Left ventricle myocardium inferior (tissue), 1 donor: ENCODE measurements at regions not wholly inside any gene's neighbourhood (a gene's known extent, or its start where the extent isn't known, plus 50 kb on each side); places are given as distances from the start of the nearest gene placed in this dataset.
"Not testable (repeated sequence)": the region's sequence is repeated elsewhere in the genome, so short reads cannot be mapped to it uniquely, and the experiment has no call there.

Experiments used
- DNase-seq: peaks from one replicate; pipeline ENCODE4 v3.0.0-alpha.2; 2020
- H3K27ac ChIP-seq: fragments of 200-600 bp; replicated peaks from 2 replicates; pipeline ENCODE4 v1.8.0; 2021
- H3K27me3 ChIP-seq: fragments of 200-600 bp; 2 replicates; pipeline ENCODE4 v1.8.0; 2021; ENCODE audit warnings: low read depth
- H3K36me3 ChIP-seq: fragments of 200-600 bp; 2 replicates; pipeline ENCODE4 v1.8.0; 2021
- H3K4me1 ChIP-seq: fragments of 200-600 bp; 2 replicates; pipeline ENCODE4 v1.8.0; 2021
- H3K4me3 ChIP-seq: fragments of 200-600 bp; 2 replicates; pipeline ENCODE4 v1.8.0; 2021; ENCODE audit warnings: mild to moderate bottlenecking, moderate library complexity
- H3K9me3 ChIP-seq: fragments of 200-600 bp; replicated peaks from 2 replicates; pipeline ENCODE4 v1.8.0; 2021
- CTCF ChIP-seq: fragments of 200-600 bp; IDR thresholded peaks from 2 replicates; pipeline ENCODE4 v1.8.0; 2021; ENCODE audit warnings: antibody characterized with exemption, mild to moderate bottlenecking, borderline replicate concordance
- intact Hi-C: fragments of 100-400 bp; cut with micrococcal nuclease; formaldehyde crosslinking; loops from one replicate; pipeline ENCODE4 v1.11.0; 2022
- donor health status: DM: no; HTN: yes; CAD: no; lungs with severe emphysema.

GRCh38 chr5:2864515-2865105 is 113.1 kb upstream of the IRX2 start:
- Histone ChIP-seq H3K27me3 (peaks cover 60% of the 10 kb centered on the region), H3K27ac (no peak overlapping the region), H3K4me1 (no peaks in the 10 kb centered on the region), H3K9me3 (no peaks in the 10 kb centered on the region), H3K4me3 (no peak overlapping the region), H3K36me3 (no peaks in the 10 kb centered on the region)
- intact Hi-C loops = no loop called here
- no peak for TF ChIP-seq CTCF
- DNase-seq = no peak

DNA sequence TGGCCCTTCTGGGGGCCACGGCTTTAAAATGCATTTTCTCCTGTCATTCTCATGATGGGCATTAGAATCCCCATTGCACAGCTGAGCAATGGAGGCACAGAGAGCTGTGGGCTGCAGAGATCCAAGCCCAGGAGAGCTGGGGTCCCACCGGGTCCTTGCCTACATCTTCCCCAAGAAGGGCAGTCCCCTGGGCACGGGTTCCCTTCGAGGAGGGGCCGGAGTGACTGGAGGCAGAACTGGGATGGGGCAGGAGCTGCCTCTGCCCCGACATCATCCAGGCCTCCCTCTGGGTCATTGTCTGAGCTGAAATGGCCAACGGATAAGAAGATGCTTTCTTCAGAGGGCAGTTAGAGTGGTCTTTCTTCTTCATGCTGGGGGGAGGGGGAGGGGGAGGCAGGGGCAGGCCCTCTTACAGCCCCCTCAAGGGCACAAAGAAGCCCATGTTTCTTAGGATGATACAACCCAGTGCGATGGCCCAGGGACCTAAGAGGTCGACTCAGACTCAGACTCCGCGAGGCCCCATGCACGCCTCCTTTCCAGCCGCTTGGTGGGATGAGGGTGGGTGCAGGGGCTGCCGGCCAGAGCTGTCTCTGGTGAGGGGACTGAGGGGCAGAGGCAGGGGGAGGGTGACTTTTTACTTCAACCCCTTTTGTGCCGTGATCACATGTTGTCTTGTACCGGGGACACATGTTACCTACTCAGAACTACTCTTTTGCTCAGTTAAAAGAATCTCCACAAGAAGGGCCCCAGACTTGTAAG is 112.4 kb upstream of the IRX2 start:
- no peak overlapping the region for H3K4me3 ChIP-seq
- DNase-seq = no peak
- no peak overlapping the region for H3K27ac ChIP-seq
- peaks cover 54% of the 10 kb centered on the region for H3K27me3 ChIP-seq
- H3K4me1 ChIP-seq = no peaks in the 10 kb centered on the region
- no peaks in the 10 kb centered on the region for H3K9me3 ChIP-seq
- no peaks in the 10 kb centered on the region for H3K36me3 ChIP-seq
- intact Hi-C loops = no loop called here
- no peak for TF ChIP-seq CTCF

DNA sequence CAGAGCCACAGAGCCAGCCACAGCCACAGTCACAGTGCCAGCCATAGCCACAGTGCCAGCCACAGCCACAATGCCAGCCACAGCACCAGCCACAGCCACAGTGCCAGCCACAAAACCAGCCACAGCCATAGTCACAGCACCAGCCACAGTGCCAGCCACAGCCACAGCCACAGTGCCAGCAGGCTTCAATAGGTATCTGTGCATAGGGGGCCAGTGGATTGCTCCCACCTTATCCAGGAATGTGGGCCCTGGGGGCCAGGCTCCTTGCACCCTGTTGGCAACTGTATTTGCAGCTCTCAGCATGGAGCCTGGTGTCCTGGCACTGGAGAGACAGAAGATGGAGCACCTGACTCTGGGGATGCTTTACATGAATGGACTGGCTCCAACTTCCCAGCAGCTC is 111.7 kb upstream of the IRX2 start:
- Histone ChIP-seq H3K4me3 (no peak overlapping the region), H3K4me1 (no peaks in the 10 kb centered on the region), H3K36me3 (no peaks in the 10 kb centered on the region), H3K9me3 (no peaks in the 10 kb centered on the region), H3K27me3 (peaks cover 49% of the 10 kb centered on the region), H3K27ac (no peak overlapping the region)
- intact Hi-C loops = no loop called here
- no peak for DNase-seq
- TF ChIP-seq CTCF = no peak

DNA sequence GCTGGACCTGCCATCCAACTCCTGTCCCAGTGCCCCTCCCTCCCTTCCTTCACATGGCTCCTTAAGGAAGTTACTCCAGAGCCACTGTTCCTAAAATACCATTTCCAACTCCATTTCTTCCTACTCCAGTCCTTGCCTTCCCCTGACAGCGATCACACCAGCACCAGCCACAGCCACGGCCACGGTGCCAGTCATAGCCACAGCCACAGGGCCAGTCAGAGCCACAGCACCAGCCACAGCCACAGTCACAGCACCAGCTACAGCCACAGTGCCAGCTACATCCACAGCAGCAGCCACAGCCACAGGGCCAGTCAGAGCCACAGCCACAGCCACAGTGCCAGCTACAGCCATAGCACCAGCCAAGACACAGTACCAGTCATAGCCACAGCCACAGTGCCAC is 110.7 kb upstream of the IRX2 start:
- DNase-seq, H3K9me3 ChIP-seq, H3K36me3 ChIP-seq, H3K4me1 ChIP-seq, H3K4me3 ChIP-seq, intact Hi-C loops, H3K27ac ChIP-seq: not testable (repeated sequence)
- peaks cover 40% of the 10 kb centered on the region for H3K27me3 ChIP-seq

GRCh38 chr5:2861605-2862004 is 110.1 kb upstream of the IRX2 start:
- no peak overlapping the region for H3K27ac ChIP-seq
- no peak for DNase-seq
- H3K36me3 ChIP-seq = no peaks in the 10 kb centered on the region
- intact Hi-C loops = no loop called here
- no peaks in the 10 kb centered on the region for H3K4me1 ChIP-seq
- no peak for TF ChIP-seq CTCF
- H3K27me3 ChIP-seq = peaks cover 34% of the 10 kb centered on the region
- H3K4me3 ChIP-seq = no peak overlapping the region
- H3K9me3 ChIP-seq = no peaks in the 10 kb centered on the region

GRCh38 chr5:2860101-2860500 is 108.6 kb upstream of the IRX2 start:
- intact Hi-C loops = no loop called here
- no peak overlapping the region for H3K27ac ChIP-seq
- H3K9me3 ChIP-seq = no peaks in the 10 kb centered on the region
- no peak overlapping the region for H3K4me3 ChIP-seq
- no peaks in the 10 kb centered on the region for H3K36me3 ChIP-seq
- DNase-seq = no peak
- no peaks in the 10 kb centered on the region for H3K4me1 ChIP-seq
- H3K27me3 ChIP-seq = peaks cover 23% of the 10 kb centered on the region
- no peak for TF ChIP-seq CTCF
